PC-9 (cell line): ENCODE measurements at regions not wholly inside any gene's neighbourhood (a gene's known extent, or its start where the extent isn't known, plus 50 kb on each side); places are given as distances from the start of the nearest gene placed in this dataset.
A peak's percentile ranks its signal among the peaks of the same experiment; 100 is the strongest.

Experiments
- BruUV-seq: library from RNA; stranded (reverse); fragments of 400-500 nt; replicated peaks from 2 replicates; lab custom pipeline; 2021; lab: Mats Ljungman, UMichigan
- CTCF ChIA-PET: fragments of 300-600 bp; sonication (Branson Sonifier 250); formaldehyde crosslinking; loops from one replicate; lab custom pipeline; 2022; ENCODE audit warnings: antibody characterized with exemption; lab: Charles Lee
- POLR2A ChIA-PET: fragments of 300-600 bp; sonication (Branson Sonifier 250); formaldehyde crosslinking; loops from one replicate; lab custom pipeline; 2022; ENCODE audit warnings: antibody characterized with exemption; ENCODE audit not compliant: unreplicated experiment; lab: Charles Lee
- DNase-seq, 2 experiments: peaks; one replicate each; pipeline versions ENCODE4 v3.0.0 to v3.0.0-alpha.2; 2015 to 2022; ENCODE audit warnings: mixed read lengths in 1 of 2
- H2AFZ ChIP-seq: fragments of 200-600 bp; sonication (generic); 2 replicates; pipeline ENCODE4 v1.8.1; 2017; ENCODE audit warnings: antibody characterized with exemption
- H3F3A ChIP-seq: fragments of 200-600 bp; sonication (generic); 2 replicates; pipeline ENCODE4 v1.8.1; 2017; ENCODE audit warnings: antibody characterized with exemption, mild to moderate bottlenecking, low read depth; ENCODE audit not compliant: insufficient read depth
- H3K27ac ChIP-seq: fragments of 200-600 bp; sonication (generic); 2 replicates; pipeline ENCODE4 v1.6.1; 2016; ENCODE audit warnings: mixed run types
- H3K27me3 ChIP-seq: fragments of 200-600 bp; sonication (generic); 2 replicates; pipeline ENCODE4 v1.6.1; 2016; ENCODE audit warnings: low read depth, mixed run types; ENCODE audit not compliant: insufficient read depth
- H3K36me3 ChIP-seq: fragments of 200-600 bp; sonication (generic); 2 replicates; pipeline ENCODE4 v1.6.1; 2016; ENCODE audit warnings: low read depth, mixed run types
- H3K4me1 ChIP-seq: fragments of 200-600 bp; sonication (generic); replicated peaks from 2 replicates; pipeline ENCODE4 v1.6.1; 2016; ENCODE audit warnings: mixed run types; ENCODE audit not compliant: insufficient read depth
- H3K4me2 ChIP-seq: fragments of 200-600 bp; sonication (generic); 2 replicates; pipeline ENCODE4 v1.6.1; 2017; ENCODE audit warnings: mixed run types
- H3K4me3 ChIP-seq: fragments of 200-600 bp; sonication (generic); 2 replicates; pipeline ENCODE4 v1.6.1; 2016; ENCODE audit warnings: mixed run types
- H3K79me2 ChIP-seq: fragments of 200-600 bp; sonication (generic); 2 replicates; pipeline ENCODE4 v1.6.1; 2017; ENCODE audit warnings: low read depth, mixed run types
- H3K9me2 ChIP-seq: fragments of 200-600 bp; sonication (generic); 2 replicates; pipeline ENCODE4 v1.8.1; 2017; ENCODE audit warnings: mild to moderate bottlenecking; ENCODE audit not compliant: insufficient read depth
- H3K9me3 ChIP-seq: fragments of 200-600 bp; sonication (generic); 2 replicates; pipeline ENCODE4 v1.8.1; 2016; ENCODE audit warnings: low read depth; ENCODE audit not compliant: insufficient read depth
- H4K20me1 ChIP-seq: fragments of 200-600 bp; sonication (generic); 2 replicates; pipeline ENCODE4 v1.8.1; 2017; ENCODE audit not compliant: insufficient read depth
- EZH2 ChIP-seq: fragments of 200-600 bp; sonication (generic); IDR thresholded peaks from 2 replicates; pipeline ENCODE4 v1.8.0; 2017; ENCODE audit warnings: antibody characterized with exemption, low read depth
- intact Hi-C: fragments of 100-400 bp; cut with micrococcal nuclease; formaldehyde crosslinking; loops from one replicate; pipeline ENCODE4 v1.10.0; 2022; ENCODE audit not compliant: unreplicated experiment
- TF ChIP-seq, protein P1 (sequence below): fragments of 200-600 bp; sonication (generic); conservative IDR thresholded peaks from 2 replicates; pipeline ENCODE4 v1.6.1; 2017; ENCODE audit warnings: mixed run types, antibody characterized with exemption, mild to moderate bottlenecking, moderate library complexity

DNA sequence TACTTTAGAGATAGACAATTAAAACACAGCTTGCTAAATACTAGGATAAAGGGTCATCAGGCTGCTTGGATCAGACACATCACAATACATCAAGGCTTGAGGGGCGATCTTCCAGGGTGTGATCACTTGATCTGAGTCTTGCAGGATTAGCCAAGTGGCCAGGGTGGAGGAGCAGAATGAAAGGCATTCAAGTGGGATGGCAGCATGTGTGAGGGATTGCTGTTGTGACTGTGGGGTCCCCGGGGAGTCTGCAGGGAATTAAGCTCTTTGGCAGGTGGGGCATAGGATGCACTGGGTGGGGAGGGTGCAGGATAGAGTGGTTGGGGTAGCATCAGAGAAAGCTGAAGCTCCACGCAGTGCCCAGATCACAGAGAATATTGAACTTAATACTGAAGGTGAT is 58.0 kb upstream of the TMEM163 start:
- H3K9me3 ChIP-seq: 0 out of 2 replicates have a peak, but pooled peaks cover 4% of the 10 kb centered on the region
- H3K27me3 ChIP-seq: no peaks in the 10 kb centered on the region
- no peaks in the 10 kb centered on the region for H3K79me2 ChIP-seq
- no TSS peak for BruUV-seq
- no peaks in the 10 kb centered on the region for H3K36me3 ChIP-seq
- no peak for DNase-seq
- no peak for TF ChIP-seq EZH2
- TF ChIP-seq, protein P1, sequence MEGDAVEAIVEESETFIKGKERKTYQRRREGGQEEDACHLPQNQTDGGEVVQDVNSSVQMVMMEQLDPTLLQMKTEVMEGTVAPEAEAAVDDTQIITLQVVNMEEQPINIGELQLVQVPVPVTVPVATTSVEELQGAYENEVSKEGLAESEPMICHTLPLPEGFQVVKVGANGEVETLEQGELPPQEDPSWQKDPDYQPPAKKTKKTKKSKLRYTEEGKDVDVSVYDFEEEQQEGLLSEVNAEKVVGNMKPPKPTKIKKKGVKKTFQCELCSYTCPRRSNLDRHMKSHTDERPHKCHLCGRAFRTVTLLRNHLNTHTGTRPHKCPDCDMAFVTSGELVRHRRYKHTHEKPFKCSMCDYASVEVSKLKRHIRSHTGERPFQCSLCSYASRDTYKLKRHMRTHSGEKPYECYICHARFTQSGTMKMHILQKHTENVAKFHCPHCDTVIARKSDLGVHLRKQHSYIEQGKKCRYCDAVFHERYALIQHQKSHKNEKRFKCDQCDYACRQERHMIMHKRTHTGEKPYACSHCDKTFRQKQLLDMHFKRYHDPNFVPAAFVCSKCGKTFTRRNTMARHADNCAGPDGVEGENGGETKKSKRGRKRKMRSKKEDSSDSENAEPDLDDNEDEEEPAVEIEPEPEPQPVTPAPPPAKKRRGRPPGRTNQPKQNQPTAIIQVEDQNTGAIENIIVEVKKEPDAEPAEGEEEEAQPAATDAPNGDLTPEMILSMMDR: no peak
- peaks cover 26% of the 10 kb centered on the region for H3F3A ChIP-seq
- POLR2A ChIA-PET: no interaction called here
- H4K20me1 ChIP-seq: no peaks in the 10 kb centered on the region
- intact Hi-C loops: loop anchor here (5.0 kb wide), 1 partner anchor 120 kb away; no protein-coding TSS in a partner anchor
- H3K4me2 ChIP-seq: no peak overlapping the region
- H3K27ac ChIP-seq: 0 out of 2 replicates have a peak overlapping the region, but pooled peaks have one; percentile 85
- peaks cover 53% of the 10 kb centered on the region for H3K4me1 ChIP-seq
- no peak overlapping the region for H2AFZ ChIP-seq
- H3K9me2 ChIP-seq: no peaks in the 10 kb centered on the region
- CTCF ChIA-PET: no interaction called here
- no peak overlapping the region for H3K4me3 ChIP-seq

DNA sequence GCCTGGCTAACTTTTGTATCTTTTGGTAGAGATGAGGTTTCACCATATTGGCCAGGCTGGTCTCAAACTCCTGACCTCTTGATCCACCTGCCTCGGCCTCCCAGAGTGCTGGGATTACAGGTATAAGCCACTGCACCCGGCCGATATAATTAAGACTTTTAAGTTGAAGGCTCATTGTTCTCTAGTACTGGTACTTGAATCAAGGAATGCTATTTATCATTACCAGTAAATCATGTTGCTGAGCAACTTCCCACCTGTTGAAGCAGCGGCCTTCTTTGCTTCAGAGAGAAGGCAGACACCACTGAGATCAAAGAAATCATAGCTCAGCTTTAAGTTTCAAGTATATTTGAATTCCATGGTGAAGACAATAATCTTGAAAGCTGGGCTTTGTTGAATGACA is 58.8 kb upstream of the TMEM163 start:
- no peak for DNase-seq
- Histone ChIP-seq H3K9me2 (no peaks in the 10 kb centered on the region), H3K27me3 (no peaks in the 10 kb centered on the region), H3K36me3 (no peaks in the 10 kb centered on the region), H3K4me2 (no peak overlapping the region), H3K79me2 (no peaks in the 10 kb centered on the region), H3F3A (peaks cover 26% of the 10 kb centered on the region), H3K9me3 (0 out of 2 replicates have a peak, but pooled peaks cover 4% of the 10 kb centered on the region), H2AFZ (no peak overlapping the region), H3K27ac (no peak overlapping the region), H3K4me1 (peaks cover 45% of the 10 kb centered on the region), H4K20me1 (no peaks in the 10 kb centered on the region), H3K4me3 (no peak overlapping the region)
- POLR2A ChIA-PET: no interaction called here
- intact Hi-C loops: loop anchor here (5.0 kb wide), 1 partner anchor 120 kb away; no protein-coding TSS in a partner anchor
- BruUV-seq: no TSS peak
- no peak for TF ChIP-seq EZH2
- TF ChIP-seq, protein P1: no peak
- CTCF ChIA-PET: no interaction called here

DNA sequence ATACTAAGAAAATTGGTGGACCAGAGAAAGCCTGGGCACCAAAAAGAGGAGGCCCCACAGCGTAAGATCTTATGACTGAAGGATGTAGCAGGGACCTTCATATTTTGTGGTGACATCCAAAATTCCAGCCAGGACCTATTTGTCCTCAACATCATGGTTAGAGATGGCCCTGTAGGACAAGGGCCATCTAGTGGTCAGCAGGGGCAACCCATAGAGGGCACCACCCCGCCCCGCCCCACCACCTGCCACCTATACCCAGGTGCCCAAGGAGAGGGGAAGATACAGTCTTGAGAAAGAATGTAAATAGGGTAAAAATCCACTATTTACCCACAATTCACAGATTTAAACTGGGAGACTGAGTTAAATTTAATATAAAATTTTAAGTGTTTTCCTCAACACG is 59.6 kb upstream of the TMEM163 start:
- Histone ChIP-seq H3K4me2 (no peak overlapping the region), H3K79me2 (no peaks in the 10 kb centered on the region), H2AFZ (no peak overlapping the region), H3K27ac (no peak overlapping the region), H3K4me3 (no peak overlapping the region), H3K4me1 (peaks cover 37% of the 10 kb centered on the region), H3F3A (peaks cover 26% of the 10 kb centered on the region), H3K36me3 (no peaks in the 10 kb centered on the region), H3K9me2 (no peaks in the 10 kb centered on the region), H4K20me1 (no peaks in the 10 kb centered on the region), H3K9me3 (0 out of 2 replicates have a peak, but pooled peaks cover 4% of the 10 kb centered on the region), H3K27me3 (no peaks in the 10 kb centered on the region)
- POLR2A ChIA-PET: no interaction called here
- CTCF ChIA-PET: no interaction called here
- TF ChIP-seq, protein P1: peak; percentile 62
- no peak for TF ChIP-seq EZH2
- DNase-seq: no peak
- no TSS peak for BruUV-seq
- intact Hi-C loops: loop anchor here (2.0 to 5.0 kb wide), 2 partner anchors 121 to 312 kb away; no protein-coding TSS in a partner anchor
